Urothelium cell line (cell line): ENCODE measurements at regions not wholly inside any gene's neighbourhood (a gene's known extent, or its start where the extent isn't known, plus 50 kb on each side); places are given as distances from the start of the nearest gene placed in this dataset.
A peak's percentile ranks its signal among the peaks of the same experiment; 100 is the strongest.
"Not testable (repeated sequence)": the region's sequence is repeated elsewhere in the genome, so short reads cannot be mapped to it uniquely, and the experiment has no call there.

ENCODE experiments used
- DNase-seq: peaks from one replicate; pipeline ENCODE4 v3.0.0; 2011; ENCODE audit warnings: low spot score, mixed read lengths
- FAIRE-seq: peaks from 2 replicates; lab custom pipeline; 2011; peaks lifted over from hg19 to GRCh38; lab: Jason Lieb, UNC

DNA sequence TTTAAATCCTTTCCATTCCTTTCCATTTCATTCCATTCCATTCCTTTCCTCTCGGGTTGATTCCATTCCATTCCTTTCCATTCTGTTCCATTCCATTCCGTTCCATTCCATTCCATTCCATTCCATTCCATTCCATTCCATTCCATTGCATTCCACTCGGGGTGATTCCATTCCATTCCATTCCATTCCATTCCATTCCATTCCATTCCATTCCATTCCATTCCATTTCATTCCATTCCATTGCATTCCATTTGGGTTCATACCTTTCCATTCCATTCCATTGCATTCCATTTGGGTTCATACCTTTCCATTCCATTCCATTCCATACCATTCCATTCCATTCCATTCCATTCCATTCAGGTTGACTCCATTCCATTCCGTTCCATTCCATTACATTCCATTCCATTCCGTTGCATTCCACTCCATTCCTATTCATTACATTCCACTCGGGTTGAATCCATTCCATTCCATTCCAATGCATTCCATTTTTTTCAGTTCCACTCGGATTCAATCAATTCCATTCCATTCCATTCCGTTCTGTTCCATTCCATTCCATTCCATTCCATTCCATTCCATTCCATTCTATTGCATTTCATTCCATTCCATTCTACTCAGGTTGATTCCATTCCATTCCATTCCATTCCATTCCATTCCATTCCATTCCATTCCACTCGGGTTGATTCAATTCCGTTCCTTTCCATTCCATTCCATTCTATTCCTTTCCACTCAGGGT is 164.4 kb downstream of the CWH43 start:
- not testable (repeated sequence) for FAIRE-seq, DNase-seq

GRCh38 chr4:49153011-49153410 is 166.9 kb downstream of the CWH43 start:
- not testable (repeated sequence) for DNase-seq, FAIRE-seq

GRCh38 chr4:49154308-49155103 is 168.4 kb downstream of the CWH43 start:
- DNase-seq, FAIRE-seq: not testable (repeated sequence)

- DNase-seq, FAIRE-seq: not testable (repeated sequence)
Measured at GRCh38 chr4:49155270-49155669, 169.2 kb downstream of the CWH43 start.

- not testable (repeated sequence) for DNase-seq, FAIRE-seq
Measured at GRCh38 chr4:49156309-49156708, 170.2 kb downstream of the CWH43 start.

DNA sequence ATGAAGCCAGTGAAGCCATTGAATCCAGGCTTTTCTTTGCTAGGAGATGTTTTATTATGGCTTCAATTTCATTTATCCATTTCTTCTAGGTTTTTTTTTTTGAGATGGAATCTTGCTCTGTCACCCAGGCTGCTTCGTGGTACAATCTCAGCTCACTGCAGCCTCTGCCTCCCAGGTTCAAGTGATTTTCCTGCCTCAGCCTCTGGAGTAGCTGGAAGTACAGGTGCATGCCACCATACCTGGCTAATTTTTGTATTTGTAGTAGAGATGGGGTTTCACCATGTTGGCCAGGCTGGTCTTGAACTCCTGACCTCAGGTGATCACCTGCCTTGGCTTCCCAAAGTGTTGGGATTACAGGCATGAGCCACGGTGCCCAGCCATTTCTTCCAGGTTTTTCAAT is 171.6 kb downstream of the CWH43 start:
- not testable (repeated sequence) for DNase-seq, FAIRE-seq

GRCh38 chr4:49161111-49161541 is 175.1 kb downstream of the CWH43 start:
- peak; percentile 48 for DNase-seq
- not testable (repeated sequence) for FAIRE-seq

- not testable (repeated sequence) for FAIRE-seq, DNase-seq
Measured at GRCh38 chr4:49164916-49165315, 178.8 kb downstream of the CWH43 start.

DNA sequence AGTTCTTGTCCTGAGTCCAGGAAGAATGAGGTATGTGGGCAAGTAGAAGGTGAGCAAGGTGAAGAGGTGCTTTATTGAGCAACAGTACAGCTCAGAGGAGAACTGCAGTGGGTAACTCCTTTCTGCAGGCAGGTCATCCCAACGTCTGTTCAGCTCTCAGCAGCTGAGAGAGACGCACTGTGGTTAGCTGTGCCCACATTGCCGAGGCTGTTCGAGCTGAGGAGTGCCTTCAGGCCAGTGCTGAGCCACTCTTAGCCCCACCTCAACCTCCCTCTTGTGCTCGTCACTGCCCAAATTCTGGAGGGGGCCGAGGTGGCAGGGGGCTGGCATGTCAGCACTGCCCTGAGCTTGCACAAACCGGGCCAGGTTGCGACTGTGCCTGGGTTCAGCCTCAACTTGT is 191.8 kb downstream of the CWH43 start:
- not testable (repeated sequence) for FAIRE-seq

GRCh38 chr4:49181088-49181487 is 195.0 kb downstream of the CWH43 start:
- not testable (repeated sequence) for DNase-seq, FAIRE-seq

More for the DNA sequence above, 191.8 kb downstream of the CWH43 start:
- DNase-seq, result not testable (repeated sequence)

- not testable (repeated sequence) for FAIRE-seq, DNase-seq
Measured at GRCh38 chr4:49211396-49212194, 225.5 kb downstream of the CWH43 start.

DNA sequence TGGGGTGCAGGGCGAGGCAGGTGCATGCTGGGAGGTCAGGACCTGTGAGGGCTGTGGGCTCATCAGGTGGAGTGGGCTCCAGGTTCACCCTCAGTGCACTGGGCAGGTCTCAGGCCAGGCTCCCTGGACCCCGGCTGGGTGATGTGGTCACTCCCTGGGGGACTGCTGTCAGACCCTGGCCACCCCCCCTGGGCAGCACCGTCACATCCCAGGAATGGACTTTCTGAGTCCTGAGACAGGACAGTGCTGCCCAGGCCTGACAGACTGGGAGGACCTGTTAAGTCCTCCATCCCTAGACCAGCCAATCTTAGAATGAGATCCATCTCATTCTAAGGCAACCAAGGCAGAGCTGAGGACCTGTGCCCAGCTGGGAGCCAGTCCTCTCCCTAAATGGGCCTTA is 227.2 kb downstream of the CWH43 start:
- not testable (repeated sequence) for DNase-seq, FAIRE-seq

GRCh38 chr4:49213750-49214149 is 227.7 kb downstream of the CWH43 start:
- not testable (repeated sequence) for FAIRE-seq, DNase-seq

DNA sequence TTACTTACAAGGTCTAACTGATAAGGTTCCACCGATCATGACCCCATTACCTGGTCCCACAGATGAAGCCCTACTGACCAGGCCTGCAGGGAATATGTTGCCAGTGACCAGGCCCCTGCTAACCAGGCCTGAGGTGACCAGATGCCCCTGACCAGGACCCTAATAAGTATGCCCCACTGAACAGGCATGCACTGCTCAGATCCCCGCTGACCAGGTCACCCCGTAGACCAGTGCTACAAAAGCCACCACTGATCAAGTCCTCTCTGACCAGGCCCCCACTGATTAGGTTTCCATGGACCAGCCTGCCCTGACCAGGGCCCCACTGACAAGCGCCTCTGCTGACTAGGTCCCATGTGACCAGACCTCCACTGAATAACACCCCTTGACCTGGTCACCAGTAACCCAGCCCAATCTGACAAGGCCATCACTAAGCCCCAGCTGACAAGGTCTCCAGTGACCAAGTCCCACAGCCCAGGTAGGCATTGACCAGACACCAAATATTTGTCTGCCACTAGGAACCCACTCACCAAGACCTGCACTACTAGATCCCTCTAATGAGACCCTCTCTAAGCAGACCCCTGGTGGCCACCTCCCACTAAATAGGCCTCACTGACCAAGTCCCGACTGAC is 228.5 kb downstream of the CWH43 start:
- FAIRE-seq, DNase-seq: not testable (repeated sequence)

GRCh38 chr4:49215082-49215479 is 229.0 kb downstream of the CWH43 start:
- not testable (repeated sequence) for FAIRE-seq, DNase-seq

DNA sequence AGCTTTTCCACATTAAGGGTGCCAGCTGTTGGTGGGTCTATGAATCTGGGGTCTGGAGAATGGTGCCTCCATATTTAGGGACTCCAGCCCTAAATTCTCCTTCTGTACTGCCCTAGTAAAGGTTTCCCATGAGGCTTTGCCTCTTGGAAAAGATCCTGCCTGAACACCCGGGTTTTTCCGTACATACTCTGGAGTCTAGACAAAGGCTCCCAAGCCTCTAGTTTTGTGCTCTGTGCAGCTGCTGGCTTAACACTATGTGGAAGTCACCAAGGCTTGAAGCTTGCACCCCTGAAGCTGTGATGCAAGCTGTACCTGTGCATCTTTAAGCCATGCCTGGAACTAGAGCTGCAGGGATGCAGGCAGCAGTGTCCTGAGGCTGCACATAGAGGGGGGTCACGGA is 230.5 kb downstream of the CWH43 start:
- not testable (repeated sequence) for DNase-seq, FAIRE-seq

- no peak for DNase-seq
- FAIRE-seq, result no peak
Measured at GRCh38 chr4:49217492-49217891, 231.4 kb downstream of the CWH43 start.

DNA sequence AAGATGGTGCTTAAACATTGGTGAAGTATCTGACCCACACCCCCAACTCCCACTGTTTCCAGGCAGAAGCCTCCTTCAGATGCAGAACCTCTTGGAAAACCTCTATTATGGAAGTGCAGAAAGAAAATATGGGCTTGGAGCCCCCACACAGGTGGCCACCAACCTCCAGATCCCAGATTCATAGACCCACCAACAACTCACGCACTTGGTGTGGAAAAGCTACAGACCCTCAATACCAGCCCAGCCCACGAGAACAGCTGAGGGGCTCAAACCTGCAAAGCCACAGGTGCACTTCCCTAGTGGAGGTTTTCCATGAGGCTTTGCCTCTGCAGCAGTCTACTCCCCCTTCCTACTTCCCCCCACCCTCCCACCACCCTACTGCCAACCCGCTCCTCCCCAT is 232.0 kb downstream of the CWH43 start:
- not testable (repeated sequence) for DNase-seq, FAIRE-seq

DNA sequence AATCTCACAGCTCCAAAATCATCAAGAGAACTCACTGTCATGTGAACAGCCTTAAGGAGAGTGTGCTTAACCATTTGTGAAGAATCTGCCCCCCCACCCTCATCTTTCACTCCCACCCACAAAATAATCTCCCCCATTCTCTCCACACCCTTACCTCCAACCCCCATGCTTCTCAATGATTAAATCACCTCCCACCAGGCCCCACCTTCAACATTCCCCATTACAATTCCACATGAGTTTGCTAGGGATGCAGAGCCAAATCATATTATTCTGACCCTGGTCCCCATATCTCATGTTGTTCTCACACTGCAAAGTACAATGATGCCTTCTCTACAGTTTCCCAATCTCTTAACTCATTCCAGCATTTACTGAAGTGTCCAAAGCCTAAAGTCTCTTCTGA is 232.9 kb downstream of the CWH43 start:
- FAIRE-seq, DNase-seq: not testable (repeated sequence)
